ENCODE measurements at regions not wholly inside any gene's neighbourhood (a gene's known extent, or its start where the extent isn't known, plus 50 kb on each side); places are given as distances from the start of the nearest gene placed in this dataset.
A peak's percentile ranks its signal among the peaks of the same experiment; 100 is the strongest.

GRCh38 chr10:118501171-118501570 lies 94.3 kb downstream of the PRLHR start:
- DNase-seq (ENCODE audit: low read depth), result no peak

GRCh38 chr10:118500477-118501104 lies 94.9 kb downstream of the PRLHR start:
- DNase-seq (ENCODE audit: low read depth), result no peak

GRCh38 chr10:118499186-118499585 lies 96.3 kb downstream of the PRLHR start:
- no peak for DNase-seq (ENCODE audit: low read depth)

- no peak for DNase-seq (ENCODE audit: low read depth)
These were observed 96.8 kb downstream of the PRLHR start for GRCh38 chr10:118498623-118499022.

- DNase-seq (ENCODE audit: low read depth), result no peak
These were observed 98.2 kb downstream of the PRLHR start for GRCh38 chr10:118497227-118497626.

- no peak for DNase-seq (ENCODE audit: low read depth)
These were observed 98.9 kb downstream of the PRLHR start for GRCh38 chr10:118496525-118496924.

GRCh38 chr10:118495499-118495898 lies 99.9 kb downstream of the PRLHR start:
- DNase-seq (ENCODE audit: low read depth), result no peak

GRCh38 chr10:118491055-118491454 lies 104.4 kb downstream of the PRLHR start:
- no peak for DNase-seq (ENCODE audit: low read depth)

- DNase-seq (ENCODE audit: low read depth), result no peak
These were observed 106.5 kb downstream of the PRLHR start for GRCh38 chr10:118488710-118489497.

- no peak for DNase-seq (ENCODE audit: low read depth)
These were observed 109.8 kb downstream of the PRLHR start for GRCh38 chr10:118485641-118486040.

GRCh38 chr10:118484152-118484871 lies 111.1 kb downstream of the PRLHR start:
- DNase-seq (ENCODE audit: low read depth), result no peak

- DNase-seq (ENCODE audit: low read depth), result no peak
These were observed 112.0 kb downstream of the PRLHR start for GRCh38 chr10:118483496-118483895.

- no peak for DNase-seq (ENCODE audit: low read depth)
These were observed 112.8 kb downstream of the PRLHR start for GRCh38 chr10:118482393-118483331.

GRCh38 chr10:118481871-118482270 lies 113.6 kb downstream of the PRLHR start:
- DNase-seq (ENCODE audit: low read depth), result no peak

GRCh38 chr10:118475214-118475613 lies 120.2 kb downstream of the PRLHR start:
- no peak for DNase-seq (ENCODE audit: low read depth)

- DNase-seq (ENCODE audit: low read depth), result no peak
These were observed 121.3 kb downstream of the PRLHR start for GRCh38 chr10:118474111-118474510.

GRCh38 chr10:118473305-118473960 lies 122.0 kb downstream of the PRLHR start:
- DNase-seq (ENCODE audit: low read depth), result no peak

GRCh38 chr10:118472415-118473304 lies 122.8 kb downstream of the PRLHR start:
- no peak for DNase-seq (ENCODE audit: low read depth)

- peak; percentile 61 for DNase-seq (ENCODE audit: low read depth)
These were observed 123.6 kb downstream of the PRLHR start for GRCh38 chr10:118471863-118472262.

GRCh38 chr10:118470470-118470869 lies 125.0 kb downstream of the PRLHR start:
- no peak for DNase-seq (ENCODE audit: low read depth)

Data from GM04503 (cell line).